ENCODE measurements at regions not wholly inside any gene's neighbourhood (a gene's known extent, or its start where the extent isn't known, plus 50 kb on each side); places are given as distances from the start of the nearest gene placed in this dataset.

DNA sequence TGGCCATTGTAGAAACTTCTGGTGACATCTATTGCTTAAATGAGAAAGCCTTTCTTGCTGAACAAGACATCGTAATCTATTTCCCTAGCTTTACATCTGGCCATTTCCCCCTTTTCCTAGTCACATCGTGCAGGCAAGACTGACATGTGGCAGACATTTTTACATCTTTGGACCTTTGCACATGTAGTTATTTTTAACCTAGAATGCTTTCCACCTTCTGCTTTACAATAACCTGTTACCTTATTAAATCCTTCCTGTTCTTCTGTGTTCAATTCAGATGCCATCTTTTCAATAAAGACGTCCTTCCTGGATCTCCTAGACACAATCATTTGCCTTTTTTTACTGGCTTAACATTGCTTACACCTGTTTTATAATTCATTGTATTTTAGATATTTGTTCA is 343.3 kb downstream of the DIPK2A start:
- Histone ChIP-seq H3K27me3 (ENCODE audit: control insufficient read depth, low read length) (no peaks in the 10 kb centered on the region), H4K20me1 (ENCODE audit: control insufficient read depth, insufficient read depth, low read depth, low read length) (no peaks in the 10 kb centered on the region), H3K27ac (ENCODE audit: low read depth, low read length) (no peak overlapping the region), H3K9me3 (ENCODE audit: control insufficient read depth, insufficient read depth, low read length) (no peaks in the 10 kb centered on the region; the same call in 1 of the 2 replicates), H3K36me3 (ENCODE audit: control insufficient read depth, low read length) (no peaks in the 10 kb centered on the region), H3K9me2 (replicated peaks; ENCODE audit: control insufficient read depth, low read length) (no peaks in the 10 kb centered on the region), H3K4me1 (ENCODE audit: control insufficient read depth, low read length) (no peaks in the 10 kb centered on the region), H3K4me2 (ENCODE audit: low read length) (no peak overlapping the region), H3K4me3 (ENCODE audit: low read length) (no peak overlapping the region), H3F3A (ENCODE audit: control insufficient read depth, insufficient read depth) (no peaks in the 10 kb centered on the region), H3K79me2 (ENCODE audit: control insufficient read depth, low read length) (no peaks in the 10 kb centered on the region)
- TF ChIP-seq CTCF (IDR thresholded peaks at IDR 0.05; ENCODE audit: low read depth, low read length, poor library complexity, severe bottlenecking) (no peak), EZH2phosphoT487 (IDR thresholded peaks at IDR 0.05; ENCODE audit: borderline replicate concordance, low read length) (no peak)

GRCh38 chr3:144317961-144318360 is 346.3 kb downstream of the DIPK2A start:
- Histone ChIP-seq H3K9me2 (replicated peaks; ENCODE audit: control insufficient read depth, low read length) (no peaks in the 10 kb centered on the region), H3K36me3 (ENCODE audit: control insufficient read depth, low read length) (no peaks in the 10 kb centered on the region), H3K27me3 (ENCODE audit: control insufficient read depth, low read length) (no peaks in the 10 kb centered on the region), H3K27ac (ENCODE audit: low read depth, low read length) (no peak overlapping the region), H4K20me1 (ENCODE audit: control insufficient read depth, insufficient read depth, low read depth, low read length) (no peaks in the 10 kb centered on the region), H3K4me1 (ENCODE audit: control insufficient read depth, low read length) (no peaks in the 10 kb centered on the region), H3F3A (ENCODE audit: control insufficient read depth, insufficient read depth) (no peaks in the 10 kb centered on the region), H3K4me3 (ENCODE audit: low read length) (no peak overlapping the region), H3K79me2 (ENCODE audit: control insufficient read depth, low read length) (no peaks in the 10 kb centered on the region), H3K9me3 (ENCODE audit: control insufficient read depth, insufficient read depth, low read length) (no peaks in the 10 kb centered on the region), H3K4me2 (ENCODE audit: low read length) (no peak overlapping the region)
- TF ChIP-seq CTCF (IDR thresholded peaks at IDR 0.05; ENCODE audit: low read depth, low read length, poor library complexity, severe bottlenecking) (no peak), EZH2phosphoT487 (IDR thresholded peaks at IDR 0.05; ENCODE audit: borderline replicate concordance, low read length) (no peak)

- H3K79me2 ChIP-seq (ENCODE audit: control insufficient read depth, low read length), result no peaks in the 10 kb centered on the region
- no peaks in the 10 kb centered on the region for H3F3A ChIP-seq (ENCODE audit: control insufficient read depth, insufficient read depth)
- no peak overlapping the region for H3K27ac ChIP-seq (ENCODE audit: low read depth, low read length)
- H3K4me2 ChIP-seq (ENCODE audit: low read length), result no peak overlapping the region
- no peaks in the 10 kb centered on the region for H4K20me1 ChIP-seq (ENCODE audit: control insufficient read depth, insufficient read depth, low read depth, low read length)
- no peak overlapping the region for H3K4me3 ChIP-seq (ENCODE audit: low read length)
- H3K4me1 ChIP-seq (ENCODE audit: control insufficient read depth, low read length), result no peaks in the 10 kb centered on the region
- no peaks in the 10 kb centered on the region for H3K36me3 ChIP-seq (ENCODE audit: control insufficient read depth, low read length)
- no peaks in the 10 kb centered on the region for H3K27me3 ChIP-seq (ENCODE audit: control insufficient read depth, low read length)
- no peaks in the 10 kb centered on the region for H3K9me2 ChIP-seq (replicated peaks; ENCODE audit: control insufficient read depth, low read length)
- H3K9me3 ChIP-seq (ENCODE audit: control insufficient read depth, insufficient read depth, low read length), result no peaks in the 10 kb centered on the region
- TF ChIP-seq CTCF (IDR thresholded peaks at IDR 0.05; ENCODE audit: low read depth, low read length, poor library complexity, severe bottlenecking) (no peak), EZH2phosphoT487 (IDR thresholded peaks at IDR 0.05; ENCODE audit: borderline replicate concordance, low read length) (no peak)
These were observed 352.5 kb downstream of the DIPK2A start for GRCh38 chr3:144324076-144324475.

DNA sequence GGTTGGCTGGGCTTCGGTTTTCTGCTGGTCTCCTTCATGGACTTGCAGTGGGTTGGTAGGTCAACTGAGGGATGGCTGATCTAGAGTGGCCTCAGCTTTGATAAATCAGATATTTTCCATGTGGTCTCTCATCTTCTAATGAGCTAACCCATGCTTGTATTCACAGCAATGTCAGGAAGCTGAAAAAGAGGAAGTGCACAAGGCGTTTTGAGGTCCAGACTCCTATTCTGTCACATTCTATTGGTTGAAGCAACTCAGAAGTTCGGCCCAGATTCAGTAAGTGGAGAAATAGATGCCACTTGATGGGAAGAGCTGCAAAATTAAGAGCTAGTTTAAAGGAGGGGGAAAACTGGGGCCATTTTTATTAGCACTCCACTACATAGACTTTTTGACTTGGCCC is 361.2 kb downstream of the DIPK2A start:
- H3K4me1 ChIP-seq (ENCODE audit: control insufficient read depth, low read length), result no peaks in the 10 kb centered on the region
- H3K4me2 ChIP-seq (ENCODE audit: low read length), result no peak overlapping the region
- H3K79me2 ChIP-seq (ENCODE audit: control insufficient read depth, low read length), result no peaks in the 10 kb centered on the region
- no peak overlapping the region for H3K27ac ChIP-seq (ENCODE audit: low read depth, low read length)
- no peaks in the 10 kb centered on the region for H3F3A ChIP-seq (ENCODE audit: control insufficient read depth, insufficient read depth)
- H3K9me2 ChIP-seq (replicated peaks; ENCODE audit: control insufficient read depth, low read length), result no peaks in the 10 kb centered on the region
- H3K4me3 ChIP-seq (ENCODE audit: low read length), result no peak overlapping the region
- no peaks in the 10 kb centered on the region for H3K9me3 ChIP-seq (ENCODE audit: control insufficient read depth, insufficient read depth, low read length)
- no peaks in the 10 kb centered on the region for H4K20me1 ChIP-seq (ENCODE audit: control insufficient read depth, insufficient read depth, low read depth, low read length)
- H3K27me3 ChIP-seq (ENCODE audit: control insufficient read depth, low read length), result no peaks in the 10 kb centered on the region
- no peak for TF ChIP-seq EZH2phosphoT487 (IDR thresholded peaks at IDR 0.05; ENCODE audit: borderline replicate concordance, low read length)
- TF ChIP-seq CTCF (IDR thresholded peaks at IDR 0.05; ENCODE audit: low read depth, low read length, poor library complexity, severe bottlenecking), result no peak
- no peaks in the 10 kb centered on the region for H3K36me3 ChIP-seq (ENCODE audit: control insufficient read depth, low read length)

All from DOHH2 (cell line).